ENCODE measurements at regions not wholly inside any gene's neighbourhood (a gene's known extent, or its start where the extent isn't known, plus 50 kb on each side); places are given as distances from the start of the nearest gene placed in this dataset.
"Not testable (repeated sequence)": the region's sequence is repeated elsewhere in the genome, so short reads cannot be mapped to it uniquely, and the experiment has no call there.

GRCh38 chr3:197454014-197454413 lies 101.8 kb downstream of the BDH1 start:
- no peak overlapping the region for H3K4me3 ChIP-seq
- no peaks in the 10 kb centered on the region for H3K9me3 ChIP-seq
- in situ Hi-C loops (cut with MboI; ENCODE audit: low sequenced_read_pairs in 4 of 4) (loop anchor here in 1 of 4 donors (10.0 kb wide), 1 partner anchor 199 kb away; no protein-coding TSS in a partner anchor), intact Hi-C loops (cut with DNase I; ENCODE audit: low total_unique reads) (loop anchor here (1.0 kb wide), 1 partner anchor 195 kb away; no protein-coding TSS in a partner anchor)
- no peaks in the 10 kb centered on the region for H3K36me3 ChIP-seq
- DNase-seq (no peak), ATAC-seq (peak; percentile 46 to 54)
- no peak overlapping the region for H3K27ac ChIP-seq
- TF ChIP-seq POLR2A (IDR thresholded peaks at IDR 0.05): no peak
- peak in 4 of 5 experiments; percentile 25 to 54 (median 44) for TF ChIP-seq CTCF (IDR thresholded peaks at IDR 0.05 in 4 of 5, conservative IDR thresholded peaks at IDR 0.05 in 1 of 5)
- H3K27me3 ChIP-seq: peaks cover 0 to 2% (median 0%) of the 10 kb centered on the region in 3 donors
- H3K4me1 ChIP-seq: peaks cover 0 to 10% of the 10 kb centered on the region in 2 donors

- ATAC-seq (no peak), DNase-seq (no peak)
- Histone ChIP-seq H3K4me1 (no peaks in the 10 kb centered on the region), H3K4me3 (no peak overlapping the region), H3K36me3 (no peaks in the 10 kb centered on the region), H3K27ac (no peak overlapping the region), H3K9me3 (no peaks in the 10 kb centered on the region), H3K27me3 (peaks cover 0 to 1% (median 0%) of the 10 kb centered on the region in 3 donors)
- in situ Hi-C loops (cut with MboI; ENCODE audit: low sequenced_read_pairs in 4 of 4): loop anchor here in 1 of 4 donors (10.0 kb wide), 1 partner anchor 196 kb away; no protein-coding TSS in a partner anchor
- no peak for TF ChIP-seq POLR2A (IDR thresholded peaks at IDR 0.05)
- no peak for TF ChIP-seq CTCF (IDR thresholded peaks at IDR 0.05 in 4 of 5, conservative IDR thresholded peaks at IDR 0.05 in 1 of 5)
- intact Hi-C loops (cut with DNase I; ENCODE audit: low total_unique reads): no loop called here
These were observed 105.0 kb downstream of the BDH1 start for GRCh38 chr3:197450810-197451209.

GRCh38 chr3:197450308-197450707 lies 105.5 kb downstream of the BDH1 start:
- Histone ChIP-seq H3K4me1 (no peaks in the 10 kb centered on the region), H3K9me3 (no peaks in the 10 kb centered on the region), H3K36me3 (no peaks in the 10 kb centered on the region), H3K27me3 (no peaks in the 10 kb centered on the region), H3K4me3 (no peak overlapping the region), H3K27ac (no peak overlapping the region)
- in situ Hi-C loops (cut with MboI; ENCODE audit: low sequenced_read_pairs in 4 of 4): loop anchor here in 1 of 4 donors (10.0 kb wide), 1 partner anchor 196 kb away; no protein-coding TSS in a partner anchor
- TF ChIP-seq CTCF (IDR thresholded peaks at IDR 0.05 in 4 of 5, conservative IDR thresholded peaks at IDR 0.05 in 1 of 5): no peak
- TF ChIP-seq POLR2A (IDR thresholded peaks at IDR 0.05): no peak
- ATAC-seq (no peak), DNase-seq (no peak)
- intact Hi-C loops (cut with DNase I; ENCODE audit: low total_unique reads): no loop called here

- DNase-seq: not testable (repeated sequence)
These were observed 106.6 kb downstream of the BDH1 start for GRCh38 chr3:197449181-197449580.

GRCh38 chr3:197447781-197448180 lies 108.0 kb downstream of the BDH1 start:
- intact Hi-C loops (cut with DNase I; ENCODE audit: low total_unique reads): not testable (repeated sequence)

More at GRCh38 chr3:197449181-197449580, 106.6 kb downstream of the BDH1 start:
- H3K27me3 ChIP-seq; H3K4me3 ChIP-seq; H3K36me3 ChIP-seq; H3K4me1 ChIP-seq; H3K9me3 ChIP-seq; in situ Hi-C loops (cut with MboI; ENCODE audit: low sequenced_read_pairs in 4 of 4); H3K27ac ChIP-seq; ATAC-seq; intact Hi-C loops (cut with DNase I; ENCODE audit: low total_unique reads): not testable (repeated sequence)

GRCh38 chr3:197447057-197447456 lies 108.7 kb downstream of the BDH1 start:
- no peaks in the 10 kb centered on the region for H3K4me1 ChIP-seq
- H3K27me3 ChIP-seq: no peaks in the 10 kb centered on the region
- H3K36me3 ChIP-seq: no peaks in the 10 kb centered on the region
- intact Hi-C loops (cut with DNase I; ENCODE audit: low total_unique reads): no loop called here
- TF ChIP-seq POLR2A (IDR thresholded peaks at IDR 0.05): no peak
- TF ChIP-seq CTCF (IDR thresholded peaks at IDR 0.05 in 4 of 5, conservative IDR thresholded peaks at IDR 0.05 in 1 of 5): no peak
- H3K4me3 ChIP-seq: no peak overlapping the region
- ATAC-seq (no peak), DNase-seq (no peak)
- no peak overlapping the region for H3K27ac ChIP-seq
- H3K9me3 ChIP-seq: no peaks in the 10 kb centered on the region
- in situ Hi-C loops (cut with MboI; ENCODE audit: low sequenced_read_pairs in 4 of 4): no loop called here

More at GRCh38 chr3:197447781-197448180, 108.0 kb downstream of the BDH1 start:
- H3K9me3 ChIP-seq; H3K4me1 ChIP-seq; H3K27ac ChIP-seq; in situ Hi-C loops (cut with MboI; ENCODE audit: low sequenced_read_pairs in 4 of 4); DNase-seq; ATAC-seq; H3K4me3 ChIP-seq; H3K27me3 ChIP-seq; H3K36me3 ChIP-seq: not testable (repeated sequence)

Measured in gastrocnemius medialis (tissue), 4 donors.